VCaP (cell line): ENCODE measurements at regions not wholly inside any gene's neighbourhood (a gene's known extent, or its start where the extent isn't known, plus 50 kb on each side); places are given as distances from the start of the nearest gene placed in this dataset.
"Not testable (repeated sequence)": the region's sequence is repeated elsewhere in the genome, so short reads cannot be mapped to it uniquely, and the experiment has no call there.

Experiments
- H3K27ac ChIP-seq: fragments of 450-650 bp; 2 replicates; pipeline ENCODE4 v1.5.1; 2017
- CTCF ChIP-seq: fragments of 450-650 bp; conservative IDR thresholded peaks from 2 replicates; pipeline ENCODE4 v1.5.1; 2017; ENCODE audit warnings: mild to moderate bottlenecking, moderate library complexity

GRCh38 chr6:131430531-131430930 lies 142.5 kb upstream of the ARG1 start:
- no peak for TF ChIP-seq CTCF

GRCh38 chr6:131431718-131432117 lies 141.3 kb upstream of the ARG1 start:
- no peak overlapping the region for H3K27ac ChIP-seq
- no peak for TF ChIP-seq CTCF

More at GRCh38 chr6:131430531-131430930, 142.5 kb upstream of the ARG1 start:
- no peak overlapping the region for H3K27ac ChIP-seq

- no peak for TF ChIP-seq CTCF
- no peak overlapping the region for H3K27ac ChIP-seq
These were observed 139.1 kb upstream of the ARG1 start for GRCh38 chr6:131433927-131434326.

GRCh38 chr6:131436358-131436757 lies 136.7 kb upstream of the ARG1 start:
- no peak for TF ChIP-seq CTCF

GRCh38 chr6:131443014-131443413 lies 130.0 kb upstream of the ARG1 start:
- H3K27ac ChIP-seq, result no peak overlapping the region
- TF ChIP-seq CTCF, result no peak

More at GRCh38 chr6:131436358-131436757, 136.7 kb upstream of the ARG1 start:
- no peak overlapping the region for H3K27ac ChIP-seq

- TF ChIP-seq CTCF, result no peak
These were observed 129.5 kb upstream of the ARG1 start for GRCh38 chr6:131443514-131443913.

GRCh38 chr6:131445356-131445755 lies 127.7 kb upstream of the ARG1 start:
- not testable (repeated sequence) for H3K27ac ChIP-seq

More at GRCh38 chr6:131443514-131443913, 129.5 kb upstream of the ARG1 start:
- H3K27ac ChIP-seq, result no peak overlapping the region

- no peak for TF ChIP-seq CTCF
- no peak overlapping the region for H3K27ac ChIP-seq
These were observed 122.2 kb upstream of the ARG1 start for GRCh38 chr6:131450861-131451260.
